GM12878 (cell line): ENCODE measurements at regions not wholly inside any gene's neighbourhood (a gene's known extent, or its start where the extent isn't known, plus 50 kb on each side); places are given as distances from the start of the nearest gene placed in this dataset.

Experiments used
- CTCF ChIP-seq, 3 experiments: IDR thresholded peaks in 2 of 3; conservative IDR thresholded peaks in 1 of 3; 2 replicates each; pipeline ENCODE4 v1.5.1; 2011; ENCODE audit warnings: low read depth in 3 of 3, low read length in 3 of 3, mild to moderate bottlenecking in 3 of 3, control low read depth in 2 of 3, moderate library complexity in 2 of 3, inconsistent platforms in 1 of 3, mixed read lengths in 1 of 3; ENCODE audit not compliant: control insufficient read depth in 2 of 3, insufficient read depth in 1 of 3; ENCODE audit errors: extremely low read depth in 1 of 3
- EZH2 ChIP-seq: IDR thresholded peaks from 2 replicates; pipeline ENCODE4 v1.6.1; 2012; ENCODE audit warnings: low read depth, mild to moderate bottlenecking, control low read depth, inconsistent platforms, low read length, borderline replicate concordance; ENCODE audit not compliant: control insufficient read depth
- FOXK2 ChIP-seq: fragments of 450-650 bp; IDR thresholded peaks from 2 replicates; pipeline ENCODE4 v1.6.1; 2017; ENCODE audit warnings: mild to moderate bottlenecking, moderate library complexity
- JUND ChIP-seq: IDR thresholded peaks from 2 replicates; pipeline ENCODE4 v1.6.1; 2012; ENCODE audit warnings: low read depth, mild to moderate bottlenecking, low read length, improper control_type of control experiment, moderate library complexity
- POLR2AphosphoS5 ChIP-seq: IDR thresholded peaks from 2 replicates; pipeline ENCODE4 v1.6.1; 2011; ENCODE audit warnings: mild to moderate bottlenecking, low read length, inconsistent platforms
- REST ChIP-seq: IDR thresholded peaks from 2 replicates; pipeline ENCODE4 v1.6.1; 2012; ENCODE audit warnings: mild to moderate bottlenecking, low read depth, low read length
- SRF ChIP-seq, 2 experiments: IDR thresholded peaks; 2 replicates each; pipeline ENCODE4 v1.6.1; 2011; ENCODE audit warnings: low read depth in 2 of 2, low read length in 2 of 2, mild to moderate bottlenecking in 1 of 2, moderate library complexity in 1 of 2
- TCF3 ChIP-seq: IDR thresholded peaks from 2 replicates; pipeline ENCODE4 v1.6.1; 2012; ENCODE audit warnings: low read depth, mild to moderate bottlenecking, low read length, borderline replicate concordance; ENCODE audit not compliant: insufficient read depth
- WRNIP1 ChIP-seq: IDR thresholded peaks from 2 replicates; pipeline ENCODE4 v1.6.1; 2011; ENCODE audit warnings: low read depth, low read length, improper control_type of control experiment, borderline replicate concordance
- ZBED1 ChIP-seq: IDR thresholded peaks from 2 replicates; pipeline ENCODE4 v1.6.1; 2016; ENCODE audit warnings: borderline replicate concordance
- ZBTB33 ChIP-seq: fragments of 450-650 bp; IDR thresholded peaks from 2 replicates; pipeline ENCODE4 v1.6.1; 2017; ENCODE audit warnings: mild to moderate bottlenecking
- ZNF384 ChIP-seq: IDR thresholded peaks from 2 replicates; pipeline ENCODE4 v1.6.1; 2012; ENCODE audit warnings: low read depth, mild to moderate bottlenecking, low read length, improper control_type of control experiment, borderline replicate concordance

- TF ChIP-seq WRNIP1 (no peak), FOXK2 (no peak), ZBTB33 (no peak), REST (no peak), TCF3 (no peak), JUND (no peak), EZH2 (no peak), ZNF384 (no peak), CTCF (IDR thresholded peaks at IDR 0.05 in 2 of 3, conservative IDR thresholded peaks at IDR 0.05 in 1 of 3; ENCODE audit: control insufficient read depth in 2 of 3, extremely low read depth in 1 of 3, insufficient read depth in 1 of 3, low read depth in 3 of 3, low read length in 3 of 3) (no peak), SRF (IDR thresholded peaks at IDR 0.05; ENCODE audit: low read depth in 2 of 2, low read length in 2 of 2) (no peak), ZBED1 (no peak), POLR2AphosphoS5 (no peak)
These were observed 483.7 kb upstream of the SPHKAP start for GRCh38 chr2:228665232-228665631.
